Hematopoietic multipotent progenitor cell (in vitro differentiated cells): ENCODE measurements at regions not wholly inside any gene's neighbourhood (a gene's known extent, or its start where the extent isn't known, plus 50 kb on each side); places are given as distances from the start of the nearest gene placed in this dataset.

Experiments
- DNase-seq, 3 donors: peaks; one replicate each; pipeline ENCODE4 v3.0.0-alpha.2; 2011 to 2015; ENCODE audit warnings: low read depth in 2 of 3, low spot score in 2 of 3

GRCh38 chr12:93011100-93011499, 82.0 kb upstream of the EEA1 start:
- no peak for DNase-seq

DNA sequence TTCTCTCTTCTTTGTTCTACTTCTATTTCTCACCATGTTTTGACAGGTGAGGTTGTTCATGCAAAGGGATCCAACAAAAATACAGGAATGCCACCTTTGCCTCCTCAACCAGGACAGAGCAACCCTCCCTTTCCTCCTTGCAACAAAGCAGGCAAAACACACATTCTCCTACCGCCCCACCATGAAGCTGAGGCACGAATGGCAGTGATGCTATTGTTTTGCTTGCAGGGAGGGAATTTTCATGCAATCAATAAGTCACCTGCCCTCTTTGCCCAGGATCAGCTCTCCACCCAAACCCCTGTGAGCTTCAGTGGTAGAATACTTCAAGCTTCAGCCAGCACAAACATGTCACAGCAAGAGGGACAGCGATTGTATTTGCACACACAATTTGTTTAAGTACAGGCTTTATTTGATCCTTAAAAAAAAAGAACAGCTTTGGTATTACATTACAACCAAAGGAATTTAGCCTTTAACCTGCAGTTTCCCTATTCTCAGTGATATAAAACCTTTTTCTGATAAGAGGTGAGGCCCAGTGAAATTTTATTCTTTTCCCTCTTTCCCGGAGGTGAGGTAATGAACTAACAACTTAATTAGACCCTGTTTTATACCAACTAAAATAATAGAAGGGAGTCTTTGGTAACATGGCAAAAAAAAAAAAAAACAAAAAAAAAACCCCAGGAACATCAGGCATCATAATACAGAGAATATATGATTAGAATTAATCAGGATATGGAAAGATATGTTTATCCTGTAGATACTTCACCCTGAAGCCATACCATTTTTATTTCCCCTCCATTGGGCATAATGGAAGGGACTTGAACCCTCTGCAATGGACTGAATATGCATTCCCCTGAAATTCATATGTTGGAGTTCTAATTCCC, 87.0 kb upstream of the EEA1 start:
- no peak for DNase-seq

GRCh38 chr12:93016752-93017350, 87.8 kb upstream of the EEA1 start:
- DNase-seq = no peak

DNA sequence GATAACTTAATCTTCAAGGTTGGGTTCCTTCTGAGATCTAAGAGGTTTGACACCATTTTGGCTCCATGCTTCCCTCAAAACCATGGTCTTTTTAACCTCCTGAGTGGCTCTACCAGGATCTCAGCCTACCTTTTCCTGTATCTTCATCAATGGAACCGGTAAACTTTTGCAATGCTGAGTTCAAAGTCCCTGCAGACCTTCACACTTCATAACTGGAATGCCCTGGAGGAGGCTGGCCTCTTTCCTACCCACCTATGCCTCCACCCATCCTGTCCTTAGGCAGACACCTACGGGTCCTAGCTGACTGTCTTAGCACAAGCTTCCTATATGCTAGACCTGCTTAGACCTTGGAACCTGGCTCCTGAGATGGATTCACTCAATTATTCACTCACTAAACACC, 89.5 kb upstream of the EEA1 start:
- no peak for DNase-seq

DNA sequence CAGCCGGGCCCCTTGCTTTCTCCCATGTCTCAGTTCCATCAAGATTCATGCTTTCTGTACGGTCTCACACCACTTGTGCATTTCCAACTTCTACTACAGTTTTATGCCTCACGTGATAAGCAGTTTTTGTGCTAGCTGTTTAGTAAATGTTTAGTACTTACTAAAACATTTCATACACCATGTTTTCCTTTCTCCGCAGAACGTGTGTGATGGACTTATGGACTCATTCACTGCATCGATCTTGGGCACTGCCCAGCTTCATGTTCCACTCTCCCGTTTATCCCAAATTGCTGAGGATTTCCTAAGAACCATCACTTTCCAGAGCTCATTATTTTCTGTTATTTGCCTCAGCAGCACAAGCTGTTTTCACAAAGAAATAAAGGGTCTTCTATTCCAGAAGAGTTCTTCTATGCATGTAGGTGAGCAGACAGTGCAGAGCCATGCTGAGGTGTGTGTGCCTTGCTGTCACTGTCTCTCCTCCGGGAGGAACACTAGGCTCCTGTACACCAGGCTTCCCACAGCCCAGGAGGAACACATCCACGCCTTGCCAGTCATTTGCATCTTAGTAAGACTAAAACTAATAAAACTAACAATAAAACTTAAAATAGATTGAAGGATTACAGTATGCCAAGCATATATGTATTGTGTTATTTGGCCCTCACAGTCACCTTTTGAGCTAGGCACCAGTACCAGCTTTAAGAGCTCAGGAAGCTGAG, 90.3 kb upstream of the EEA1 start:
- no peak for DNase-seq

DNA sequence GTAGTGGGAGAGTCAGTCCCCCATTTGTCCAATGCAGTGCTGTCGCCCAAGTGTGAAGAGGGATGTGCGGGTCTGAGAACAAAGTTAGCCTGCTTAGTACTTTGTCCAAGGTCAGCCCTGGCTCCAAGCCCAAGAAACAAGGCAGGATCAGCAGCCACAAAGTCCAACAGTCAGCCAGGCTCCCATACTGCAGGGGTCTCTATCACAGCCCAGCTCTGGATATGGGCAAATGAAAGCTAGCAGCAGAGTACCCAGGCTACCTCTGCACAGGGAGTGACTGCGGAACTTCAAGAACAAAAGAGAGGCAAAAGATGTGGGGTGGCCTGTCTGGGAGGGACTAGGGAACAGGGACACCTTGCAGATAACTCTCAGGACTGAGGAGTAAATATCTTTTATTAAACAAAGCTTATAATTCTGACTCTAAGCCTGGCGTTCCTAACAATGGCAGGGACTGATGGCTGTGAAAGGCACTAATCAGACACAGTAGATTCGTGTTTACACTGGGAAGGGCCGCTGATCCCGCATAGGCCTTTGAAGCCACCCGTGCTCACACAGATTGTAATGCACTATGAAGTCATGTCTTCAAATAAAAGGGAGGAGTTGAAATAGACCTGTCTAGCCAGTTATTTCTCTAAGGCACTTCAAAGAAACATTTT, 91.0 kb upstream of the EEA1 start:
- DNase-seq = no peak

- no peak for DNase-seq
Measured at GRCh38 chr12:93020631-93021597, 91.8 kb upstream of the EEA1 start.

GRCh38 chr12:93022603-93023340, 93.7 kb upstream of the EEA1 start:
- DNase-seq = no peak

- DNase-seq = peak in 2 of 3 donors; percentile 39 to 67
Measured at GRCh38 chr12:93025145-93026103, 96.3 kb upstream of the EEA1 start.

GRCh38 chr12:93027041-93027440, 97.9 kb upstream of the EEA1 start:
- no peak for DNase-seq

- no peak for DNase-seq
Measured at GRCh38 chr12:93029091-93029490, 100.0 kb upstream of the EEA1 start.

DNA sequence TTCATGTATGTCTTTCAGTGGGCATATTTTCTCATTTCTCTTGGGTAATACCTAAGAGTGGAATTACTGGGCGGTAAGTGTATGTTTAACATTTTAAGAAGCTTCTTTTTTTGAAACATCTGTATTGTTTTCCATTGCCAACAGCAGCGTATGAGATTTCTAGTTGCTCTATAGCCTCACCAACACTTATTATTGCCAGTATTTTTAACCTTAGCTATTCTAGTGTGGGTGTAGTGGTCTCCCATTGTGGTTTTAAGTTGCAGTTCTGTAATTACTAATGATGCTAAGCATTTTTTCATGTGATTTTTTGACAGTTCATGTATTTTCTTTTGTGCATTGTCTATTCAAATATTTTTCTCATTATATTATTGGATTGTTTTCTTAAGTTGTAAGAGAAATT, 101.9 kb upstream of the EEA1 start:
- no peak for DNase-seq

DNA sequence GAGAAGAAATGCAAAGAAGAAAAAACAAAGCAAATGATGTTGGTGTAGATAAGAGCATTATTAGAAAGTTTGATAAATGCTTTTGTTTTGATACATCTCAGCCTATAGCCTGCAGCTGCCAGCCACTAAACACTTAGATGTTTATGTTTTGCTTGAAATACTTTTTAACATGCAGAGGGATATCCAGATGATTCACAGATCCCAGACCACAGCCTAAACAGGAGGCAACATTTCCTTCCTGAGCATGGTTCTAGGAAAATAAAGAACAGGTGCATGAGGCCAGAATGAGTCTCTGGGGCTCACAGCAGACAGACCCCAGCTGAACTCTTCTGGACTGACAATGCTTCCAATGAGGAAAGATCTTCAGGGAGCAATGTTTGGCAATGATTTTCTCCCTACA, 103.7 kb upstream of the EEA1 start:
- DNase-seq = no peak

GRCh38 chr12:93033948-93034347, 104.9 kb upstream of the EEA1 start:
- DNase-seq = no peak

- no peak for DNase-seq
Measured at GRCh38 chr12:93039062-93039461, 110.0 kb upstream of the EEA1 start.

- DNase-seq = no peak
Measured at GRCh38 chr12:93039930-93040329, 110.8 kb upstream of the EEA1 start.

- DNase-seq = no peak
Measured at GRCh38 chr12:93040367-93040766, 111.3 kb upstream of the EEA1 start.

GRCh38 chr12:93041416-93041815, 112.3 kb upstream of the EEA1 start:
- DNase-seq = no peak
